Sigmoid colon (tissue), 4 donors: ENCODE measurements at regions not wholly inside any gene's neighbourhood (a gene's known extent, or its start where the extent isn't known, plus 50 kb on each side); places are given as distances from the start of the nearest gene placed in this dataset.

Source experiments
- CTCF ChIP-seq, 4 experiments: fragments of 450-650 bp in 3 of 4; fragments of 200-600 bp in 1 of 4; IDR thresholded peaks; one replicate each; pipeline ENCODE4 v1.5.1; 2016 to 2019; ENCODE audit warnings: antibody characterized with exemption in 4 of 4, mild to moderate bottlenecking in 3 of 4, moderate library complexity in 2 of 4
- EP300 ChIP-seq, 4 donors: sonication (generic); formaldehyde crosslinking; IDR thresholded peaks; one replicate each; pipeline ENCODE4 v1.6.1; 2017; ENCODE audit warnings: antibody characterized with exemption in 4 of 4
- POLR2A ChIP-seq, 2 donors: fragments of 450-650 bp; IDR thresholded peaks; one replicate each; pipeline ENCODE4 v1.6.1; 2016; ENCODE audit warnings: antibody characterized with exemption in 2 of 2, mild to moderate bottlenecking in 2 of 2, moderate library complexity in 2 of 2
- POLR2AphosphoS5 ChIP-seq, 4 donors: sonication (generic); formaldehyde crosslinking; IDR thresholded peaks; one replicate each; pipeline ENCODE4 v1.6.1; 2017; ENCODE audit warnings: antibody characterized with exemption in 4 of 4

- TF ChIP-seq EP300 (IDR thresholded peaks at IDR 0.05) (no peak), CTCF (IDR thresholded peaks at IDR 0.05) (no peak), POLR2AphosphoS5 (IDR thresholded peaks at IDR 0.05) (no peak), POLR2A (IDR thresholded peaks at IDR 0.05) (no peak)
Observed at GRCh38 chr14:43894534-43894933, 612.5 kb downstream of the FSCB start.
